ENCODE measurements at regions not wholly inside any gene's neighbourhood (a gene's known extent, or its start where the extent isn't known, plus 50 kb on each side); places are given as distances from the start of the nearest gene placed in this dataset.

- ATAC-seq = no peak
- TF ChIP-seq ISL1 (CRISPR knock-in tag; IDR thresholded peaks at IDR 0.05) = no peak
- no peak for TF ChIP-seq ZNF8 (CRISPR knock-in tag; IDR thresholded peaks at IDR 0.05)
- no peak for TF ChIP-seq ZNF565 (CRISPR knock-in tag; conservative IDR thresholded peaks at IDR 0.05; ENCODE audit: low read depth)
These were observed 201.9 kb upstream of the ISL1 start for GRCh38 chr5:51181208-51181894.

- ATAC-seq = peak; percentile 47; the same call in 1 of the 3 replicates
- TF ChIP-seq TCF4 (CRISPR knock-in tag; IDR thresholded peaks at IDR 0.05; ENCODE audit: borderline replicate concordance) (peak; percentile 88), ZFP3 (CRISPR knock-in tag; IDR thresholded peaks at IDR 0.05) (no peak), PPARA (CRISPR knock-in tag; IDR thresholded peaks at IDR 0.05; ENCODE audit: borderline replicate concordance) (no peak)
These were observed 197.4 kb upstream of the ISL1 start for GRCh38 chr5:51185850-51186329.

GRCh38 chr5:51188001-51188591 is 195.2 kb upstream of the ISL1 start:
- no peak for ATAC-seq
- TF ChIP-seq CREB5 (CRISPR knock-in tag; IDR thresholded peaks at IDR 0.05; ENCODE audit: low read depth) (no peak), TCF4 (CRISPR knock-in tag; IDR thresholded peaks at IDR 0.05; ENCODE audit: borderline replicate concordance) (peak; percentile 64; the same call in 1 of the 2 replicates)

- TF ChIP-seq ARNTL (CRISPR knock-in tag; IDR thresholded peaks at IDR 0.05; ENCODE audit: borderline replicate concordance, low read depth) = no peak
- TF ChIP-seq TCF4 (CRISPR knock-in tag; IDR thresholded peaks at IDR 0.05; ENCODE audit: borderline replicate concordance) = no peak
- no peak for TF ChIP-seq TOX (CRISPR knock-in tag; IDR thresholded peaks at IDR 0.05; ENCODE audit: borderline replicate concordance)
- TF ChIP-seq CREB5 (CRISPR knock-in tag; IDR thresholded peaks at IDR 0.05; ENCODE audit: low read depth) = no peak
- TF ChIP-seq RARB (CRISPR knock-in tag; IDR thresholded peaks at IDR 0.05) = no peak
- TF ChIP-seq POU6F1 (CRISPR knock-in tag; IDR thresholded peaks at IDR 0.05; ENCODE audit: borderline replicate concordance, low read depth) = no peak
- ATAC-seq = no peak
These were observed 188.6 kb upstream of the ISL1 start for GRCh38 chr5:51194671-51195070.

- no peak for ATAC-seq
- TF ChIP-seq CSRNP3 (CRISPR knock-in tag; IDR thresholded peaks at IDR 0.05) (no peak), PATZ1 (CRISPR knock-in tag; IDR thresholded peaks at IDR 0.05; ENCODE audit: borderline replicate concordance) (no peak), SNAI2 (CRISPR knock-in tag; IDR thresholded peaks at IDR 0.05) (no peak), ZNF8 (CRISPR knock-in tag; IDR thresholded peaks at IDR 0.05) (no peak), ZC3H10 (CRISPR knock-in tag; IDR thresholded peaks at IDR 0.05) (no peak), TSHZ2 (CRISPR knock-in tag; IDR thresholded peaks at IDR 0.05) (no peak), BACH2 (CRISPR knock-in tag; IDR thresholded peaks at IDR 0.05; ENCODE audit: borderline replicate concordance) (no peak), RARB (CRISPR knock-in tag; IDR thresholded peaks at IDR 0.05) (no peak)
These were observed 182.2 kb upstream of the ISL1 start for GRCh38 chr5:51201024-51201423.

All from SK-N-SH treated with all-trans-retinoic acid at 6 μM for 48 hours (cell line).